DOHH2 (cell line): ENCODE measurements at regions not wholly inside any gene's neighbourhood (a gene's known extent, or its start where the extent isn't known, plus 50 kb on each side); places are given as distances from the start of the nearest gene placed in this dataset.
"Not testable (repeated sequence)": the region's sequence is repeated elsewhere in the genome, so short reads cannot be mapped to it uniquely, and the experiment has no call there.

Experiments used
- H3F3A ChIP-seq: fragments of 200-600 bp; sonication (generic), shearing (Covaris generic); 2 replicates; pipeline ENCODE4 v1.6.0; 2016; ENCODE audit warnings: antibody characterized with exemption, mild to moderate bottlenecking; ENCODE audit not compliant: control insufficient read depth, insufficient read depth
- H3K27ac ChIP-seq: fragments of 200-600 bp; sonication (generic); 2 replicates; pipeline ENCODE4 v1.5.1; 2014; ENCODE audit warnings: low read depth, mild to moderate bottlenecking, low read length, moderate library complexity
- H3K27me3 ChIP-seq: fragments of 200-600 bp; sonication (generic); 2 replicates; pipeline ENCODE4 v1.6.1; 2014; ENCODE audit warnings: mild to moderate bottlenecking, low read length, mixed read lengths; ENCODE audit not compliant: control insufficient read depth
- H3K36me3 ChIP-seq: fragments of 200-600 bp; sonication (generic); 2 replicates; pipeline ENCODE4 v1.6.1; 2014; ENCODE audit warnings: mild to moderate bottlenecking, low read length, moderate library complexity, mixed read lengths; ENCODE audit not compliant: control insufficient read depth
- H3K4me1 ChIP-seq: fragments of 200-600 bp; sonication (generic); 2 replicates; pipeline ENCODE4 v1.6.1; 2014; ENCODE audit warnings: mild to moderate bottlenecking, low read length, mixed read lengths; ENCODE audit not compliant: control insufficient read depth
- H3K4me2 ChIP-seq: fragments of 200-600 bp; sonication (generic); 2 replicates; pipeline ENCODE4 v1.6.0; 2014; ENCODE audit warnings: mild to moderate bottlenecking, low read length, moderate library complexity
- H3K4me3 ChIP-seq: fragments of 200-600 bp; sonication (generic); 2 replicates; pipeline ENCODE4 v1.5.1; 2014; ENCODE audit warnings: mild to moderate bottlenecking, low read length, mixed read lengths
- H3K79me2 ChIP-seq: fragments of 200-600 bp; sonication (generic); 2 replicates; pipeline ENCODE4 v1.6.1; 2014; ENCODE audit warnings: mild to moderate bottlenecking, low read length, mixed read lengths; ENCODE audit not compliant: control insufficient read depth
- H3K9me2 ChIP-seq: fragments of 200-600 bp; sonication (generic); replicated peaks from 2 replicates; pipeline ENCODE4 v1.6.1; 2014; ENCODE audit warnings: mild to moderate bottlenecking, low read length, mixed read lengths; ENCODE audit not compliant: control insufficient read depth
- H3K9me3 ChIP-seq: fragments of 200-600 bp; sonication (generic); 2 replicates; pipeline ENCODE4 v1.6.1; 2014; ENCODE audit warnings: antibody characterized with exemption, low read length, mixed read lengths; ENCODE audit not compliant: control insufficient read depth, insufficient read depth
- H4K20me1 ChIP-seq: fragments of 200-600 bp; sonication (generic); 2 replicates; pipeline ENCODE4 v1.6.0; 2014; ENCODE audit warnings: low read depth, mild to moderate bottlenecking, antibody characterized with exemption, low read length, moderate library complexity; ENCODE audit not compliant: control insufficient read depth, insufficient read depth
- CTCF ChIP-seq: fragments of 200-600 bp; sonication (generic); IDR thresholded peaks from one replicate; pipeline ENCODE4 v1.5.1; 2014; ENCODE audit warnings: antibody characterized with exemption, mild to moderate bottlenecking, low read depth, low read length; ENCODE audit not compliant: poor library complexity, severe bottlenecking
- EZH2phosphoT487 ChIP-seq: fragments of 200-600 bp; sonication (generic); IDR thresholded peaks from 2 replicates; pipeline ENCODE4 v1.6.1; 2017; ENCODE audit warnings: borderline replicate concordance, mild to moderate bottlenecking, antibody characterized with exemption, low read length, moderate library complexity, mixed read lengths

DNA sequence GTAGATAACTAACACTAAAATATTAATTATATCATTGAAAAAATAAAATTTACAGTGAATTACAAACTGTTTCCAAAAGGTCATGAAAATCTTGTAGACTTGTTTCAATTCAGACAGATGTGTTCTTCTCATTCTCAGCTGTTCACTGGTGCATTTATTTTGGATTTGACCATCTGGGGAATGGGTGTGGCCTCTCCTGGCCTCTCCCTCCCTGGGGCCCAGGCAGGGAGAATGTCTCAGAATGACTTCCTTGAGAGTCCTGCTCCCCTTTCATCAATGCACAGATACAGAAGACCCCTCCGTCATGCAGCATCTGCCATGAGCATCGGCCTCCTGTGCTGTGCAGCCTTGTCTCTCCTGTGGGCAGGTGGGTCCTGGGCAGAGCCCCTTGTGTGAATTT is 192.8 kb upstream of the PRSS58 start:
- Histone ChIP-seq H4K20me1 (no peaks in the 10 kb centered on the region), H3F3A (no peaks in the 10 kb centered on the region), H3K27ac (no peak overlapping the region), H3K4me2 (no peak overlapping the region), H3K36me3 (no peaks in the 10 kb centered on the region), H3K79me2 (no peaks in the 10 kb centered on the region), H3K4me1 (no peaks in the 10 kb centered on the region), H3K4me3 (no peak overlapping the region), H3K9me2 (no peaks in the 10 kb centered on the region), H3K9me3 (no peaks in the 10 kb centered on the region), H3K27me3 (peaks cover 3% of the 10 kb centered on the region; the same call in 1 of the 2 replicates)
- TF ChIP-seq CTCF = no peak
- no peak for TF ChIP-seq EZH2phosphoT487

DNA sequence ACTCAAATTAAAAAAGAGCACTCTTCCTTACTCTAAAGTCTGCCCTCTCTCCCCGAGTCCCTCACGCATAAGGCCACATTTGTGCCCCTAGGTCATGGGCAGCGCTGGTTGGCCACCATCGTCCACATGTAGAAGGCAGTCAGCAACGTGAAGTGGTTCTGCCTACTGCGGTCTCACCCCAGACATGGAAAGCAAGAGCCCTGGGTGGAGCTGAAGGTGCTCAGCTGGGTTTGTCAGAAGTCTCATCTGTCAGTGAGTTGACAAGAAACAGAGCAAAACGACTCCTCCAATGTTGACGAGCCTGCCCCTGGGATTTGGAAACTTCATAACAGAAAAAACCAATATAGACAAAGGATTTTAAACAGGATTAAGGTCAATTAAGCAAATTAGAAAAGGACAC is 192.3 kb upstream of the PRSS58 start:
- Histone ChIP-seq H3K27me3 (peaks cover 3% of the 10 kb centered on the region; the same call in 1 of the 2 replicates), H3K4me3 (no peak overlapping the region), H3K79me2 (no peaks in the 10 kb centered on the region), H3F3A (no peaks in the 10 kb centered on the region), H3K36me3 (no peaks in the 10 kb centered on the region), H3K9me3 (no peaks in the 10 kb centered on the region), H4K20me1 (no peaks in the 10 kb centered on the region), H3K27ac (no peak overlapping the region), H3K4me2 (no peak overlapping the region), H3K9me2 (no peaks in the 10 kb centered on the region), H3K4me1 (no peaks in the 10 kb centered on the region)
- TF ChIP-seq EZH2phosphoT487 = no peak
- no peak for TF ChIP-seq CTCF

DNA sequence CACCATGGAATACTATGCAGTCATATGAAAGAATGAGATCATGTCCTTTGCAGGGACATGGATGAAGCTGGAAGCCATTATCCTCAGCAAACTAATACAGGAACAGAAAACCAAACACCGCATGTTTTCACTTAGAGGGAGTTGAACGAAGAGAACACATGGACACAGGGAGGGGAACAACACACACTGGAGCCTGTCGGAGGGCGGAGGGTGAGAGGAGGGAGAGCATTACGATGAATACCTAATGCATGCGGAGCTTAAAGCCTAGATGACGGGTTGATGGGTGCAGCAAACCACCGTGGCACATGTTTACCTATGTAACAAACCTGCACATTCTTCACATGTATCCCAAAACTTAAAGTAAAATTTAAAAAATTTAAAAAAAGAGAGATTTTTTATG is 191.0 kb upstream of the PRSS58 start:
- not testable (repeated sequence) for H4K20me1 ChIP-seq, H3K4me2 ChIP-seq, H3K4me3 ChIP-seq, H3K36me3 ChIP-seq, H3K9me2 ChIP-seq, H3K9me3 ChIP-seq, H3K27ac ChIP-seq, H3K79me2 ChIP-seq, H3K4me1 ChIP-seq, H3F3A ChIP-seq, H3K27me3 ChIP-seq

- no peak overlapping the region for H3K4me2 ChIP-seq
- no peak overlapping the region for H3K4me3 ChIP-seq
- no peaks in the 10 kb centered on the region for H3K4me1 ChIP-seq
- no peaks in the 10 kb centered on the region for H4K20me1 ChIP-seq
- TF ChIP-seq EZH2phosphoT487 (no peak), CTCF (no peak)
- H3K27me3 ChIP-seq = peaks cover 15% of the 10 kb centered on the region
- no peaks in the 10 kb centered on the region for H3K9me3 ChIP-seq
- no peak overlapping the region for H3K27ac ChIP-seq
- H3K79me2 ChIP-seq = no peaks in the 10 kb centered on the region
- no peaks in the 10 kb centered on the region for H3K9me2 ChIP-seq
- no peaks in the 10 kb centered on the region for H3F3A ChIP-seq
- no peaks in the 10 kb centered on the region for H3K36me3 ChIP-seq
Observed at GRCh38 chr7:142447762-142448161, 189.9 kb upstream of the PRSS58 start.
